ENCODE measurements at regions not wholly inside any gene's neighbourhood (a gene's known extent, or its start where the extent isn't known, plus 50 kb on each side); places are given as distances from the start of the nearest gene placed in this dataset.

- Histone ChIP-seq H3K36me3 (ENCODE audit: control insufficient read depth in 2 of 4, insufficient read depth in 4 of 4, low read length in 3 of 4) (no peaks in the 10 kb centered on the region), H3K4me1 (replicated peaks in 1 of 4; ENCODE audit: control insufficient read depth in 3 of 4, insufficient read depth in 4 of 4, low read length in 3 of 4) (peaks cover 0 to 14% (median 5%) of the 10 kb centered on the region in 4 experiments; a peak in 6 of 7 replicates), H3K9me3 (ENCODE audit: insufficient read depth in 2 of 2, low read depth in 1 of 2, low read length in 1 of 2) (no peaks in the 10 kb centered on the region), H3K4me3 (ENCODE audit: extremely low read depth in 1 of 4, insufficient read depth in 2 of 4, low read depth in 3 of 4, low read length in 4 of 4) (no peak overlapping the region), H3K23ac (ENCODE audit: insufficient read length) (no peak overlapping the region), H2BK15ac (ENCODE audit: low read length) (no peak overlapping the region), H3K27ac (ENCODE audit: low read depth, low read length) (no peak overlapping the region), H3K18ac (ENCODE audit: extremely low read depth, low read length) (0 out of 2 replicates have a peak overlapping the region, but pooled peaks have one; percentile 38), H2BK5ac (ENCODE audit: low read depth, low read length) (no peak overlapping the region), H3K14ac (ENCODE audit: insufficient read length) (no peak overlapping the region), H3K79me1 (ENCODE audit: low read depth, low read length) (no peaks in the 10 kb centered on the region), H2BK120ac (replicated peaks; ENCODE audit: low read depth, low read length) (no peak overlapping the region), H4K5ac (ENCODE audit: insufficient read length, low read depth, low read length) (no peak overlapping the region), H4K8ac (ENCODE audit: extremely low read depth, insufficient read depth, low read length) (no peak overlapping the region), H4K91ac (replicated peaks; ENCODE audit: insufficient read length, low read length) (no peak overlapping the region), H3K56ac (replicated peaks; ENCODE audit: insufficient read length, low read depth, low read length) (no peak overlapping the region), H3K4me2 (ENCODE audit: insufficient read depth in 1 of 2, low read depth in 2 of 2, low read length in 2 of 2) (no peak overlapping the region), H3K79me2 (ENCODE audit: control insufficient read depth in 1 of 2, insufficient read depth in 2 of 2, low read length in 2 of 2) (no peaks in the 10 kb centered on the region), H3K27me3 (replicated peaks in 1 of 4; ENCODE audit: control insufficient read depth in 3 of 4, extremely low read depth in 1 of 4, insufficient read depth in 3 of 4, low read length in 3 of 4) (no peaks in the 10 kb centered on the region), H4K20me1 (replicated peaks in 1 of 2; ENCODE audit: control insufficient read depth in 1 of 2, insufficient read depth in 2 of 2, low read length in 2 of 2) (no peaks in the 10 kb centered on the region), H2AFZ (ENCODE audit: low read length) (no peak overlapping the region), H3K4ac (replicated peaks; ENCODE audit: insufficient read length, low read depth, low read length) (no peak overlapping the region), H2AK5ac (ENCODE audit: low read depth, low read length) (no peak overlapping the region), H2BK12ac (ENCODE audit: low read depth, low read length) (no peak overlapping the region), H3K23me2 (ENCODE audit: low read depth, low read length) (no peaks in the 10 kb centered on the region), H2BK20ac (ENCODE audit: low read length) (no peak overlapping the region), H3K9ac (replicated peaks in 1 of 4; ENCODE audit: extremely low read depth in 1 of 4, low read depth in 3 of 4, low read length in 3 of 4) (no peak overlapping the region)
- DNase-seq (ENCODE audit: low read depth in 1 of 2, low spot score in 2 of 2) (no peak), FAIRE-seq (no peak)
- WGBS, 2 experiments (ENCODE audit: extremely low coverage in 1 of 2, insufficient coverage in 1 of 2, insufficient read length in 1 of 2, insufficient replicate concordance in 2 of 2, low coverage in 1 of 2, low lambda C conversion rate in 2 of 2, missing lambda C conversion rate in 1 of 2), result 91% methylated on average over 5 of the region's 5 CpGs; no CpG with 5 or more reads in 1 of the 2 experiments
- POLR2A ChIA-PET (ENCODE audit: partially characterized antibody), result no interaction called here
- CTCF ChIA-PET (ENCODE audit: partially characterized antibody), result no interaction called here
- TF ChIP-seq USF2 (IDR thresholded peaks at IDR 0.05; ENCODE audit: low read length) (no peak), POLR2A (IDR thresholded peaks at IDR 0.05; ENCODE audit: control extremely low read depth in 1 of 2, low read depth in 2 of 2, low read length in 2 of 2) (no peak), CEBPB (IDR thresholded peaks at IDR 0.05; ENCODE audit: low read depth, low read length) (no peak), KDM5A (IDR thresholded peaks at IDR 0.05; ENCODE audit: low read length) (no peak), TAF7 (optimal IDR thresholded peaks at IDR 0.05; ENCODE audit: borderline replicate concordance, low read depth, low read length) (no peak), ASH2L (IDR thresholded peaks at IDR 0.05; ENCODE audit: low read length) (no peak), RBBP5 (IDR thresholded peaks at IDR 0.05; ENCODE audit: borderline replicate concordance, low read depth, low read length) (no peak), POLR2AphosphoS5 (IDR thresholded peaks at IDR 0.05; ENCODE audit: low read depth, low read length) (no peak), PHF8 (conservative IDR thresholded peaks at IDR 0.05; ENCODE audit: low read depth, low read length) (no peak), KDM1A (IDR thresholded peaks at IDR 0.05; ENCODE audit: borderline replicate concordance, low read length) (no peak), RFX5 (IDR thresholded peaks at IDR 0.05; ENCODE audit: borderline replicate concordance, low read depth, low read length) (no peak), POU5F1 (IDR thresholded peaks at IDR 0.05; ENCODE audit: low read depth, low read length) (no peak)
Observed at GRCh38 chr15:25557926-25558325, 119.1 kb upstream of the UBE3A start.
